NCI-H446 treated with DMSO at 0.1 percent for 48 hours (cell line): ENCODE measurements at regions not wholly inside any gene's neighbourhood (a gene's known extent, or its start where the extent isn't known, plus 50 kb on each side); places are given as distances from the start of the nearest gene placed in this dataset.
A peak's percentile ranks its signal among the peaks of the same experiment; 100 is the strongest.

Experiments used
- DNase-seq: peaks from one replicate; lab custom pipeline; 2025; lab: John Stamatoyannopoulos, UW

DNA sequence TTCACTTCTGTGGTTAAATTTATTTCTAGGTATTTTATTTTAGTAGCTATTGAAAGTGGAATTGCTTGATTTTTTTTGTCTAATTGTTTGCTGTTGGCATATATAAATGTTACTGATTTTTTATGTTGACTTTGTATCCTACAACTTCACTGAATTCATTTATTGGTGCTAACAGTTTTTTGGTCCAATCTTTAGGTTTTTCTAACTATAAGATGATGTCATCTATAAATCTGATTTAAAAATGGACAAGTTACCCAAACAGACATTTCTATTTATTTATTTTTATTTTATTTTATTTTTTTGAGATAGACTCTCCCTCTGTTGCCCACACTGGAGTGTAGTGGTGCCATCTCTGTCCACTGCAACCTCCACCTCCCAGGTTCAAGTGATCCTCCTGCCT is 162.3 kb downstream of the COX7C start:
- DNase-seq, result no peak

DNA sequence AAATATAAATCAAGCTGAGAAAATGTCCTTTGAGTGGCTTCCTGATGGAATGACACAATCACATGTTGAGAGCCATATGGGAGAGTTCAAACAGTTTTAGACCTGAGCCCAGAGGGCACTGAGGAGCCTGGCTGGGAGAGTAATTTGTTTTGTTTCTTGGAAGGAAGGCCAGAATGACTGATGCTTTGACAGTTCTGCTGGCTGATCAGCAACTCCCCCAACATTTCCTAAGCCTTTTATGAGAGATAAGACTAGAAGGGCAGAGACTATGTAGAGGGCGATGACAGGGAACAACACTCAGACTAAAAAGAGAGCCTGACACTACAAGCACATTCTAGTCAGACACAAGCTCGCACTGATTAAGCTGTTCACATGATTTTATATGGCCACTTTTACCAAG is 169.2 kb downstream of the COX7C start:
- no peak for DNase-seq

- DNase-seq, result no peak
Measured at GRCh38 chr5:86795659-86796058, 177.9 kb downstream of the COX7C start.

- DNase-seq, result no peak
Measured at GRCh38 chr5:86797677-86798076, 179.9 kb downstream of the COX7C start.

DNA sequence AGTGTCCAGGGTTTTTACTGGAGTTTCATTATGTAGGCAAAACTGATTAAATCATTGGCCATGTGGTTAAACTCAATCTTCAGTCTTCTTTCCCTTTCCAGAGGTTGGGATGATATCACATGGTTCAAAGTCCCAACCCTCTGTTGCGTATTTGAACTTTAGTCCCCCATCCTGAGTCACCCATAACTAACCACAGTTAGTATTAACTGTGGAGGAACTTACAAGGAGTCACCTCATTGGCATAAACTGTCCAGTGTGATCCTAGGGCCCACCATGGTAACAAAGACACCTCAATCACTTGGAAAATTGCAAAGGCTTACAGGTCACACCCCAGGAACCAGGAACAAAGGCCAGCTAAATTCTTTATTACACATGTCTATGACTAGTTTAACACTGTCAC is 188.5 kb downstream of the COX7C start:
- no peak for DNase-seq

GRCh38 chr5:86807046-86808031 is 189.6 kb downstream of the COX7C start:
- no peak for DNase-seq

DNA sequence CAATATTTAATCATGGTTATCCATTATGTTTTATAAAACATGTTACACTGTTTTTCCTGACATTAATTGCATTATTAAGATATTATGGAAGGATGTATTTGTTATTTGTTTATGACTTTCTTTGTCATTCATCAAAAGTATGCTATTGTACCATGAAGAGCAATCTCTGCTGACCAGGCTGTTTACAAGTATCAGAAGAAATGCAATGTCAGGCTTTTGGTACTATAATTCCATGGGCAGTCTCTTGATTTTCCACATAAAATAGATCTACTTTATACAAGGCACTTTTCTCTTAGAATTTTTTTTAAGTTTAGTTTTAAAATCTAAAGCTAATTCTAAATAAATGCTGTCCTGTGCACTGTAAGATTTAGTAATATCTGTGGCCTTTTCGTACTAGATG is 196.6 kb downstream of the COX7C start:
- no peak for DNase-seq

DNA sequence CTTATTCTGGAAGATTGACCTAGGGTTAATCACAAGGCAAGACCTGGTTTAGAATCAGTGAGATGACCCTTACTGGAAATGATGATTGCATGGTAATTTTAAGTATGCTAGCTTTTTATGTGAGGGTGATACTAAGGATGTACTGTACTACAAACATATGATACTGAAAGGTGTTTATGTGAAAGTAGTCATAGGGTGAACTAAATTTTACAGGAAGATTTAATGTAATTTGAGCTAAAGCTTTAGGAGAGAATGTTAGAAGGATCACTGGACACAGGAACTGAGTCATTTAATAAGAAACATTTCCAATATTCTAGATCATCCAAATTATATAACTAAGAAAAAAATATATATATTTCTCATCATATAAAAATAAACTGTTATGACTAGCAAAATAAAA is 197.2 kb downstream of the COX7C start:
- no peak for DNase-seq

DNA sequence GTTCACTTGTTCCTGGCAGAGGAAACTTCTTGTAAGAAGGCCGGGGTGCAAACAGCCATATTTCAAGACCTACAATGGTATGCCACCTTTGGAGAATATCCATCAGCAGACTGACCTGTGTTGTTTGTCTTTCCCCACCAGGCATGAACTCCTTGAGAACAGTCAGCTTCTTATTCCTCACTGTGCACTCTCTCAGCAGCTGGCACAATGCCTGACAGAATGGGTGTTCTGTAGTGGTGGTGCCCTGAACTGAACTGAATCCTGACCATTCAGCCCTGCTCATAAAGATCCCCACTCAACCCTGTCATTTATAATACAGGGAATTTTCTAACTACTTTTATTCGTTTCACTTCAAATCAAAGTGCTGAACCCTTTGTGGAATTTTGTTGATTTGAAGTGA is 206.9 kb downstream of the COX7C start:
- DNase-seq, result no peak

- no peak for DNase-seq
Measured at GRCh38 chr5:86831128-86831527, 213.4 kb downstream of the COX7C start.

- no peak for DNase-seq
Measured at GRCh38 chr5:86833868-86834267, 216.1 kb downstream of the COX7C start.

GRCh38 chr5:86837610-86838009 is 219.9 kb downstream of the COX7C start:
- DNase-seq, result no peak

- no peak for DNase-seq
Measured at GRCh38 chr5:86838083-86838482, 220.3 kb downstream of the COX7C start.

- no peak for DNase-seq
Measured at GRCh38 chr5:86841000-86841644, 223.4 kb downstream of the COX7C start.

GRCh38 chr5:86858442-86858841 is 240.7 kb downstream of the COX7C start:
- no peak for DNase-seq

DNA sequence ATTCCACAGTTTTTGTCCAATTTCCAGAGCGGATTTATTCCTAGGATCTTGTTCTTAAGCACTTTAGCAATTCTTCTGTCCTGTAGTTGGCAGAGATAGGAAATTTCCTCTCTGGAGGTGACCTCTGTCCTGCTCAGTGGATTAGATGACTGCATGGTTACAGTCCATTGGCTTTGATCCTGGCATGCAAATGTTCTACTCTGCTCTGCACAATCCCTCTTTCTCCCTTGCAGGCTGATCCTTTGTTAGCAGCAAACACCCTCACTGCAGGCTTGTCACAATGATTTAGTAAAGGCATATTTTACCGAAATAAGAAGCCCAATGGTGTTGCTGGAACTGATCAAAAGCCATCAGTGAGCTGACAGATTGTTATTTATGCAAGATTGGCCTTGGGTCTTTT is 243.8 kb downstream of the COX7C start:
- DNase-seq, result peak; percentile 97

DNA sequence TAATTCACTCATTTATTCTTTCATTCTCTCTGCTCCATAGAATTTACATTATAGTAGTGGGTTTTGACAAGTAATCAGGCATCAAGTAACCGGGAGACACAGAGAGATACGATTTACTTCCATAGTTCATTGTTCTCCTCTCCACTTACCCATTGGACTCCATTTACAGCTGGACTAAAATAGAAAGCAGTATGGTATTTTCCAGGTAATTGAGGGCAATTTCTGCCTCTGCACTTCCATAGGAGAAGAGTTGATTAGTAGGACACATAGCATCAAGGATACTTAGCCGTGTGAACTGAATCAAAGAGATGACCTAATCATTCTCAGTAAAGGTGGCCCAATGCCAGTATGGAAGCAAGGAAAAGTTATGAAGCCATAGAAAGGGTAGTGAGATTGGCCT is 244.4 kb downstream of the COX7C start:
- DNase-seq, result peak; percentile 47

GRCh38 chr5:86864051-86864450 is 246.3 kb downstream of the COX7C start:
- peak; percentile 95 for DNase-seq

- peak; percentile 77 for DNase-seq
Measured at GRCh38 chr5:86865256-86865785, 247.6 kb downstream of the COX7C start.

- peak; percentile 94 for DNase-seq
Measured at GRCh38 chr5:86866036-86866435, 248.3 kb downstream of the COX7C start.

- DNase-seq, result no peak
Measured at GRCh38 chr5:86869268-86869667, 251.5 kb downstream of the COX7C start.

DNA sequence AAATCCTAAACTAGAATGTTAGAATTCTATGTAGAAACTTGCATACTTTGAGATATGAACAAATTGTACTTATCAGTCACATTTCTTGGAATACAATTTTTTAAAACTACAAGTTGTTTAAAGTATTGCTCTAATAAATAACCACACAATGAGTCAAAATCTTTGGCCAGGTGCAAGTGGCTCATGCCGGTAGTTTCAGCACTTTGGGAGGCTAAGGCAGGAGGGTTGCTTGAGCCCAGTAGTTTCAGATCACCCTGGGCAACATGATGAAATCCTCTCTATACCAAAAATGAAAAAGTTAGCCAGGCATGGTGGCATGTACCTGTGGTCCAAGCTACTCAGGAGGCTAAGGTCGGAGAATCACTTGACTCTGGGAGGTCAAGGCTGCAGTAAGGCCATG is 257.8 kb downstream of the COX7C start:
- DNase-seq, result no peak

DNA sequence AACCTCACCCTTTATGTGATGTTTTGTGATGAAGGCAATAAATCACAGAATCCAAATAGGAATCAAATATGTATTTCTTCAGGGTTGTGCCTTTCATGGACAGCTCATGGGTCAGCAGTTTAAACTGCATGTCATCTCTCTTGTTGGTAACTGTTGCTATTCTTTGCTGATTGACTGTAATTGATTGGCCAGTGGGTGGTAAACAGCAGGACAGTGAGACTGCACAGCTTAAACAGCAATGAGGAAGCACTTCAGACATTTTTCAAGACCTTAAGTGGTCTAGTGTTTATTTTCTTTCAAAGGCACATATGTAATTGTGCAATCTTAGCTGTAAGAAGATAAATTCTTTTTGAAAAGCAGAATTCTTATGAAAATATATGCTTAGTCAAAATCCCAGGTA is 260.5 kb downstream of the COX7C start:
- DNase-seq, result no peak
